ENCODE measurements at regions not wholly inside any gene's neighbourhood (a gene's known extent, or its start where the extent isn't known, plus 50 kb on each side); places are given as distances from the start of the nearest gene placed in this dataset.
"Not testable (repeated sequence)": the region's sequence is repeated elsewhere in the genome, so short reads cannot be mapped to it uniquely, and the experiment has no call there.

DNA sequence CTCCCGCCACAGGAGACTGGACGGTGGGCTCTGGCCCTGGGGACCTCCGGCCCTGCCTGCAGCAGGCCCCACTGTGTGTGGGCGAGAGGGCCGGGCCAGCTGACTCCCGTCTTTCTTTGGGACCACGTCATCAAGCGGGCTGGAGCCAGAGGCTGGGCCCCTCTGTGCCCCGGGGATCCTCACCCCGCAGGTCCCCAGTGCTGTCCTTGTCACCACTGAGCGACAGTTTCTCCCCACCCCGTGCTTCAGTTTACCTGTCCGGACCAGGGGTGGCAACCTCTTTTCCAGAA, 181.9 kb upstream of the ZNF469 start:
- DNase-seq (ENCODE audit: low read depth), result no peak

DNA sequence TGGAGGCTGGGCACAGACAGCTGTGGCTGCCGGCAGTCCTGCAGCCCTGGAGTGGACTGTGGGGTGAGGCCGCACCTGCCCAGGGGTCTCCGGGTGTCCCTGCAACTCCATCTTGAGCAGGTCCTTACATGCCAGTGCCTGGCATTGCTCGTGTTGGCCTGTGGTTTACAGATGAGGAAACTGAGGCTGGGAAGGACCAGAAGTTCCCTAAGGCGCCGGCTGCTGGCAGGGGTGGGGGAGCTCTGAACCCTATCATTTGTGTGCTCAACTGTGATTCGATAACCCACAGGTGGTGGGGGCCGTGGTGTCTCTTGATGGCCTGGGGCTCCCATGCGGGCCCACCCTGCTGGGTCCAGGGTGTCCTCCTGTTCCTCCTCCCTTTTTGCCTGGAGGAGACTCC, 181.1 kb upstream of the ZNF469 start:
- not testable (repeated sequence) for DNase-seq (ENCODE audit: low read depth)

DNA sequence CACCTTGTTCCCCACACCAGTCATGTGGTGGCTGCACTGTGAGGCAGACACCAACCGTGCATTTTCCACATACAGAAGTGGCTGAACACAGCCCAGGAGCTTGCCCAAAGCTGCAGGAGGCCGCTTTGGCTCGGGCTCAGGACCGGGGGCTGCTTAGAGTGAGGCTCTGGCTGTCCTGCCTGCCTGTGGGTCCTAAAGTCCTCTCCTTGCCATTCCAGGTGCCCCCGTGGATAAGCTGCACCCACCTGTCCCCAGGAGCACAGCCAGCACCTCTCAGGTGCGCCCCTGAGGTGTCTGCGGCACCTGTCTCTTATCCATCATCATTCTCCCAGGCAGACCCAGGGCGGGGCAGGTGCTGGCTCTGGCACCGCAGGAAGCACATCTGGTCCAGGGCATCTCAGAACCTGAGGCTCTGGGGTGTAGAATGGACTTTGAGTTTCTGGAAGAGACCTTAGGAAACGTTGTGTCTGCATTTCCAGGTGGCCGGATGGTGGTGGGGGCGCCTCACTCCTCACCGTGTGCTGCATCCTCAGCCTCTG, 180.5 kb upstream of the ZNF469 start:
- no peak for DNase-seq (ENCODE audit: low read depth)

DNA sequence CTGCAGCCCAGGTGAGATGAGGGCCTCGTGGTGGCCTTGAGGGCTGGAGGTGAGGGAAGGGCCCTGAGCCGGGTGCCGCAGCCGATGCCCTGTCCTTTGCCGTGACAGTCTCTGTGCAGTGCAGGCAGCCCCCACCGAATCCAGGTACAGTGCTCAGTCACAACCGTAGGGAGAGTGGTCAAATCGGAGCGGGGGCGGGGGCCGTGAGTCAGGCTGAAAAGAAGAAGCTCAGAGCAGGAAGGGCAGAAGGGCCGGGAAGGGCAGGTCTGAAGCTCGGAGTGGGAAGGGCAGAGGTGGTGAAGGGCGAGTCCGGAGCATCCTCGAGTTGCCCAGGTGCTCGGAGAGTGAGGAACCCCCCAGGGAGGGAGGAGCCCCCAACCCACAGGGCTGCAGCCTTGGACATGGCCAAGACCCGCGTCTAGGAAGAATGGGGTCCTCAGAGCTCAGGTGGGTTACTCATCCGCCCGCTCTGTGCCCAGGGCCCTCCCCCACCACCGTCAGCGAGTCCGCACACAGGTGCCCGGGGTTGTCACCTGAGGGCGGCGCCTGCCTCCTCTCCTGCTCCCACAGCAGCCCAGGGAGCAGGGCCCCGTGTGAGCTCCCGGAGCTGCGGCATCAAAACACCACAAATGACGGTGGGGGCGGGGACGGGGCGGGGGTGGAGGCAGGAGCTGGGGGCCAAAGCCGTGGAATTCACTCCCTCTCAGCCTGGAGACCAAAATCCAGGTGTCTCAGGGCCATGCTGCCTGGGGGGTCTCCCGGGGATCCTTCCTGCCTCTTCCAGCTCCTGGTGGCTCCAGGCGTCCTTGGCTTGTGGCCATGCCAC, 179.7 kb upstream of the ZNF469 start:
- not testable (repeated sequence) for DNase-seq (ENCODE audit: low read depth)

DNA sequence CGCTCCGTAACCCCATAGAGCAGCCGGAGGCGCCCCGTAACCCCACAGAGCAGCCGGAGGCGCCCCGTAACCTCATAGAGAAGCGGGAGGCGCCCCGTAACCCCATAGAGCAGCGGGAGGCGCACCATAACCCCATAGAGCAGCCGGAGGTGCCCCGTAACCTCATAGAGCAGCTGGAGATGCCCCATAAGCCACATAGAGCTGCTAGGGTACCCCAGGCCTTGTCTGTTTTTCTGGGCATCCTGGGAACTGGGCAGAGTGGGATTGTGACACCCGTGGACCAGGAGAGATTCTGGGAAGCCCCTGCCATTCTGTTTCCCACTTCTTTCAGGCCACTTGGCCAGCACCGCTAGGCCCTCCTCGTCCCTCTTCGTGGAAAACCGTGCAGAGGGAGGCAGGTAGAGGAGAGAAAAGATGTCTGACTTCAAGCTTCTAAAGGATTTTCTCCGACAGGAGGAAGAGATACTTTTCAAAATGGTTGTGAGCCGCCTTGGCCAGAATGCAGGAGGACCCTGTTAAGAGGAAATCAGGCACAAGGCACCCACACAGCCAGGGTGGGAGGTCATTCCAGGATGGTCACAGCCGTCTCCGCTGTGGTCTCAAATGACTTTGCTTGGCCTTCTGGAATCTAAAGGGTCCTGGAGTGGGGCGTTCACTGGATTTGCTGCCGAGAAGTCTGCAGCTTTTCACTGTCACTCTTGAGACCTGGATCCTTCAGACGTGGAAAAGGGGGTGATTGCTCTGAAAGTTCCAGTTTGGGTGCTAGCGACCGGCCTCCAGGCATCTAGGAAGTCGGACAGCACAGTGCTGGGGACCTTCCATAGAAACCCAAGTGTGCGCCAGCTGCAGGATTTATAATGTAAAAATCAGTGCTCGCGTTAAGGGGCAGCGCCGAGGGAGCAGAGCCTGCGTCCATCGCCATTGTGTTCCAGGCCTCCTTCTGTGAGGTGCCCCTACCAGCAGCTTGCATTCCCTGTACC, 178.3 kb upstream of the ZNF469 start:
- DNase-seq (ENCODE audit: low read depth), result not testable (repeated sequence)

DNA sequence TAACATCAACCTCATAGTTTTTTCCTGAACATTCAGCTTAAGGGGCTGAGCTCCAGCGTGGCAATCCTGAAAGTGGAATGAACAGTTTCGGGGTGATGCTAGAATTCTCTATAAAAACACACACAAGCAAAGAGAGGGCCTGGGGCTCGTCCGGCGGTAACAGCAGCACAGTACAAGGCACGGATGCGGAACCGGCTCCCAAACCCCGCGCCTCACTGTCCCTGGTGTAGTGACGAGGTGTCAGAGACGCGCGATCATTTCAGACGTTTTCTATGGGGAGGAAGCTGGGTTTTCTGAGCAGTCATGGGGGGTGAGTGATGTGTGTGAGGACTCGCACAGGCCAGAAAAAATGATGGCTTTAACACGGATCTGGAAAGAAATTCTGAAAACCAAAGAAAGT, 177.3 kb upstream of the ZNF469 start:
- not testable (repeated sequence) for DNase-seq (ENCODE audit: low read depth)

DNA sequence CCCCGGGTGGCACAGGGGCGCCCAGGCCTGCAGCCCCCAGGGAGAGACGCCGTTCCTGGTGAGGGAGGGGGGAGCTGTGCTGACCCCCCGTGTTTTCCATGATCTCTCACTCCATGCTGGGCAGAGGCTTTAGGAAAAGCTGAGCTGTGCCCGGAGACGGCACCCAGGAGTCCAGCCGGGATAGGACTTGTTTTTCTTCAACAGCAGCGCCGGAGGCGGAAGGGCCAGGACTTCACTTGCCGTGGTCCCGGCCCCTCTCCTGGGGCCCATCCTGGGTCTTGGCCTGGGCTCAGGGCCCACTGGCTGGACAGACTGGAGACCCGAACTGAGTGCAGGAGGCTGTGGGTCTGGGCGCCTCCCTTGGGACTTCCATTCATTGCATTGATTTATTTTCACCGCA, 176.8 kb upstream of the ZNF469 start:
- DNase-seq (ENCODE audit: low read depth), result not testable (repeated sequence)

DNA sequence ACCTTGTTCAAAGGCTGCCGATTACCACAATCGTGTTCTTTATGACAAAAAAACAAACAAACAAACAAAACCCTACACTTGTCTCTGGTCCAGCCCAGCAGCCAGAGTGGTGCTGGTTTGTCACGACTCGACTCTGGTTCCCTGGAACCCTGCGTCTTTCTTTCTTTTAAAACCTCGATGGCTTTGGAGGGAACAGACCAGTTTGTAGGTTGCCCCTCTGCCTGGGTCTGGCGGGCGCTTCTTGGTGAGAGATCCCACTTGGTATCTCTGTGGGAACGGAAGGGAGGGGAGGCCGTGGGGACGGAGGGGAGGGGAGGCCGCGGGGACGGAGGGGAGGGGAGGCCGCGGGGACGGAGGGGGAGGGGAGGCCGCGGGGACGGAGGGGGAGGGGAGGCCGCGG, 176.2 kb upstream of the ZNF469 start:
- DNase-seq (ENCODE audit: low read depth), result not testable (repeated sequence)

DNA sequence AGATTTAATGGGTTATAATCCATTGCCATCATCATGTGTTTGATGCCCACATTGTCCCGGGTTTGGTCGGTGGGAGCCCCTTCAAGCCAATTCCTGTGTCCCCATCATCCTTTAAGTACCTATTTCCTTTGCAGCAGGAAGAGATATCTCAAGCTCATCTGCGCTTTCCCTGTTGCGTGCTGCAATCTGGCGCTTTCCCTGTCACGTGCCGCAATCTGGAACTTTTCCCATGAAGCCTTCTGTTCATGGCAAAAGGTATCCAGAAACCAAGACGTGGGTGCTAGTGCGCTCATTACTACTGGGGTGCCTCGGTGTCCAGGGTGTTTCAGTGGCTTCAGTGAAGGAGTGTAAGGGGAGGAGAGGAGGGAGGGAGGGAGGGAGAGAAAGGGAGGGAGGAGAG, 174.6 kb upstream of the ZNF469 start:
- DNase-seq (ENCODE audit: low read depth), result no peak

DNA sequence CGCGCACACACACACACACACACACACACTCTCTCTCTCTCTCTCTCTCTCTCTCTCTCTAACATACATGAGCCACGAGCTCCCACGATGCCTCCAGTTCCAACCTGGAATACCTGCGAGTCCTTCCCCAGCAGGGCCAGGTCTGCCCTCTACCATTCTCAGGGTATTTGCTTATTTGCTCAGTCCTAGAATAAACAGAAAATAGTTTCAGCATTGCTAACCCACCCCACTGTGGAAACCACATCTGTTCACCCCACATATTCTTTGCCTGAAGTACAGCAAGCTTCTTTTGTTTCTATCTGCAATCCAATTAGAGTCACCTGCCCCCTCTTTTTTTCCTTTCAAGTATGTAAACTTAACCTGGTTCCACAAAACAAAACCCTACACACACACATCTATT, 174.0 kb upstream of the ZNF469 start:
- not testable (repeated sequence) for DNase-seq (ENCODE audit: low read depth)

DNA sequence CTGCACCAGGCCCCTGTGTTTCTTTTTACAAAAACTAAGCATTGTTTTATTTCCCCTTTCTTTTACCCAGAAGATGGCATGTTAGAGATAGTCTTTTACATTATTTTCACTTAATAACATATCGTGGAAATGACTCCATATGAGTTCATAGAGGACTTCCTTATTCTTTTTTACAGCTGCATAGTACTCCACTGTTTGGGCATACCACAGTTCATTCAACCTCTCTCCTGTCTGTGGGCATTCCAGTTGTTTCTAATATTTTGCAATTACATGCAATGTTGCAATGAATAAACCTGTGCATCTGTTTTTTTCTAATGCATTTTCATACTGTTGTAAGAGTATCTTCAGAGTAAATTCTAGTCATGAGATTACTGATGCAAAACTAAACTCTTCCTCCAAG, 173.2 kb upstream of the ZNF469 start:
- not testable (repeated sequence) for DNase-seq (ENCODE audit: low read depth)

DNA sequence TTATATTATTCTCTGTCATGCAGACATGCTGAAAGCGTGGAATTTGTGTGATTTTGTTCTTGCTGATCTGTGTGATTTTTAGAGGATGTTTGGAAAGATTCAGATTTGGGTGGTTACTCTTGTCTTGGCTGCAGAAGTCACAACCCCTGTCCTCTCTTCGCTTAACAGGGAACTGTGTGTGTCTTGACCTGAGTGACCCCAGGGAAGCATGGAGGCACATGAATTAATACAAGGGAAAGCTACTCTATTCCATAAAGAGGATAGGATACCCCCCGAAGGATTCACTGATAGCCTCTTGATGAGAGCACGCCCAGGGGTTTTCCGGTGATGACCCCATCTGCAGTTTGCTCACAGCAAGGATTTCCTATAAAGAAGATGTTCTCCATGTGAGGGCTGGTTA, 168.8 kb upstream of the ZNF469 start:
- DNase-seq (ENCODE audit: low read depth), result not testable (repeated sequence)

DNA sequence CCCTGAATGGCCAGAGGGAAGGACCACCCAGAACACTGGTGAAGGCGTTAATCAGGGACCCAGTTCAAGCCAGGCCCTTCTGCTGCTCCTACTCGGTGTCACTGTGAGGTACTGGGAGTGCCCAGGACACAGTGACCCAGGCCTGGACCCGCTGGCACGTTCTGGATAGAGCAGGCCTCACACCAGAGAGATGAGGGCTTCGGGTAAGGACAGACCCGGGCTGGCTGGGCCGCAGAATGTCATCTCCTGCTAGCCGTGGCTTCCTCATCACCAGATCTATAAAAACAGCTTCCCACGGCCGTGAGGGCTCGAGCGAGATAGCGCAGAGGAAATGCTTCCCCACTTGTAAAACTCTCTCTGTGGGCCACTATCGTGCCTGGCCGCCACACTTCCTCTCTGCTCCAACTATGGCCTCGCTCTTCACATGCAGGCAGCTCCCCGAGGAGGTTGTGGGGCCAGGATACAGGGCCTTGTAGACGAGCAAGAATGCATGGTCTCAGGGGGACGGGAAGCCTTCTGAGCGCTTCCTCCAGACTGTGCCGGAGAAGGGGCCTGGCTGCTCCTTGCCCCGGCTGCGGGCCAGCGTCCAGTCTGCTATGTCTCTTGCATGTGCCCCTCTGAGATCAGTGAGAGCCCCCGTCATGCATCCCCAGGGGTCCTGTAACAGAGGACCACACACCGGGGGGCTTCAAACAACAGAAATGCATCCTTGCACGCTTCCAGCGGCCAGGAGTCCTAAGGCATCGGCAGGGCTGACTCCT, 161.6 kb upstream of the ZNF469 start:
- not testable (repeated sequence) for DNase-seq (ENCODE audit: low read depth)

DNA sequence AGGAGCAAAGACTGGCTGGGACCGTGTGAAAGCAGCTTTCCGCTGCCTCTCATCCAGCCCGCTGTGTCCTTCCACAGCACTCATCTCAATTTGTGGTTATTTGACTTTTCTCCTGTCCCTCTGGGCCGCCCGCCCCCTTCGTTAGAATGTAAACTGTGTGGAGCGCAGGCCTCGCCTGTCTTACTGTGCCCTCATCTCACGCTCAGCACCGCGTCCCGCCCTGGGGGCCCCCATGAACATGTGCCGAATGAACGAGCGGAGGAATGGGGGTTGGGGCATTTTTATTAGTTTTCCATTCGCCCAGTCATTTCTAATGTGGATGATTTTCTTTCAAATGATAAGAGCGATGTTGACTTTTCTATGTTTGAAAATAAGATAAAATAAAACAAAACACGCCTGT, 159.1 kb upstream of the ZNF469 start:
- DNase-seq (ENCODE audit: low read depth), result not testable (repeated sequence)

DNA sequence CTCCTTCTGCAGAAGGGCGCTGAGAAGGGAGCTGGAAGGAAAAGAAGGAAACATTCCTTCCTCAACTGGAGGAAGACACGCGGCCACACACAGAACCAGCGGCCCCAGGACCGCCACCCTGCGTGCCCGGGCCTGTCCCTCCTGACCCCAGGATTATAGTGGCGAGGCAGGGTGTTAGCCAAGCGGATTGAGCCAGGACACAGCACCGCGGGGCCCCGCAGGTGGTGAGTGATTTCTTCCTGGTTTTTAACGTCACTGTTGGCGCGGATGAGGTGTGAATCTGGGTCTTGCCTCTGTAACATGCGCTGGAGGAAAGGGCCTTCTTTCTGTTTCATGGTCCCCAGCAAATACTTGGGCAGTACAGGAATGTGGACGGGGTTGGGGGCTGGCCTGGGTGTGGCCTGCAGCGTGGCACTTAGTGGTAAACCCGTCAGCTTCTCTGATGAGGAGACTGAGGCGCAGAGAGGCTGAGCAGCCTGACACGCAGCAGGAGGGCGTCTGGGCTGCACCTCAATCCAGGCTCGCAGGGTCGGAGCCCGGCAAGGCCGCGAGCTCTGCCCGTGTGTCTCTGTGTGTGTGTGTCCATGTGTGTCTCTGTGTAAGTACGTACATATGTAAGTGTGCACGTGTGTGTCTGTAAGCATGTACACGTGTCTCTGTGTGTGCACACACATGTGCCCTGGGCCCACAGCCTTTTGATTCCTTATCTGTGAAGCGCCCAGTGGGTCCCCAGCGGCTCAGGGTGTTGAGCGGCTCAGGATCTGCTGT, 158.4 kb upstream of the ZNF469 start:
- DNase-seq (ENCODE audit: low read depth), result not testable (repeated sequence)

DNA sequence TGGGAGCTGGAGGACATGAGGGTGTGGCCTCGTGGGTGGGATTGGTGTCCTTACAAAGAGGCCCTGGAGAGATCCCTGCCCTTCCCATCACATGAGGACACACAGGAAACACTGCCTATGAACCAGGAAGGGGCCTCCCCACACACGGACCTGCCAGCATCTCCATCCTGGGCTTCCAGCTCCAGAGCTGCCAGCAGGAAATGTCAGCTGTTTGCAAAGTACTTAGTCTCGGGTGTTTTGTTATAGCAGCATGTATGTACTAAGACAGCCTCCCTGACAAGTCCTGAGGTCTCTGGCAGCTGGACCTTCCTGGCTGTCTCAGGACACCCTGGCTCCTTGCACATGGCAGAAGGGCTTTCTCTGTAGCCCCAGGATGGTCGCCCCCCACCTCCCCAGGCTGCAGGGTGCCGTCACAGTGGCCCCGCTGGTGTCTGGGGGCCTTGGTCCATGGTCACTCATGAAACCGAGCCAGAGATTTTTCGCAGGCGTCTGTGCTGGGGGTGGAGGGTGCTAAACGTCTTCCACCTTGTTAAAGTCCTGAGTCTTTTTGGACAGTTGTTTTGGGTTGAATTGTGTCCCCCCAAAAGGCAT, 157.0 kb upstream of the ZNF469 start:
- not testable (repeated sequence) for DNase-seq (ENCODE audit: low read depth)

DNA sequence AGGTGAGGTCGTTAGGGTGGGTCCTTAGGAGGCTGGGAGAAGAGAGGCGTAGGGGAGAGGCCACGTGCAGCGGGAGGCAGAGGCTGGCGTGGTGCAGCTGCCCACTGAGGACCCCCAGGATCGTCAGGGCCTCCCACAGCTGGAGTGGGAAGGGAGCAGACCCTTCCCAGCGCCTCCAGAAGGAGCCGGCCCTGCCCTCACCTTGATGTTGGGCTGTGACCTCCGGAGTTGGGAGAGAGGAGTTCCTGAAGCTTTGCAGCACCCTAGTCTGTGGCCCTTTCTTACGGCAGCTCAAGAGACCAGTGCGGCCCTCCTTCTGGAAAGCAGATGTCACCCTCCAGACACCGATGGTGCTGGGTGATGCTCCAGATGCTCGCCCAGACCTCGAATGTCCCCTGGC, 156.5 kb upstream of the ZNF469 start:
- not testable (repeated sequence) for DNase-seq (ENCODE audit: low read depth)

DNA sequence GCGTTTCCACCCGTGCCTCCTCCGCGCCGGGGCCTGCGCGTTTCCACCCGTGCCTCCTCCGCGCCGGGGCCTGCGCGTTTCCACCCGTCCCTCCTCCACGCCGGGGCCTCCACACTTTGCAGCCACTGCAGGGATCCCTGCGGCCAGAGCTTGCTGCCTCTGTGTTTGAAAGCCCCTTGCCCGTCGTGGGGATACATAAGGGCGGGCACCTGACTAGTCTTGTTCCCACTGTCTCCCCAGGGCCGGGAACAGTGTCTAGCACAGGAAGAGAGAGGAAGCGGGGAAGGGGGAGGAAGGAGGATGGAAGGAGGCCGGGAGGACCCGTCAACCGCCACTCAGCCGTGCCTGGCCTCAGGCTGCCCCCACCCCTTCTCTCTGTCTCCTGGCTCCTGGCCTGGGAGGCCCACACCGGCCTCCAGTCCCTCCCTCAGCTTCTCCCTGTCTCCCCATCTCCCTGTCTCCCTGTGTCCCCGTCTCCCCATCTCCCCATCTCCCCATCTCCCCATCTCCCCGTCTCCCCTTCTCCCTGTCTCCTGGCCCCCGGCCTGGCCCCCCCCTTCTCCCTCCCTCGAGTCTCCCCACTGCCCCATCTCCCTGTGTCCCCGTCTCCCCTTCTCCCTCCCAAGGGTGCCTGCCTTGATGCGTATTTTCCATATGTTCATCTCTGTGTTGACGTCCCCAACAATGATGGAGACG, 155.6 kb upstream of the ZNF469 start:
- DNase-seq (ENCODE audit: low read depth), result not testable (repeated sequence)

DNA sequence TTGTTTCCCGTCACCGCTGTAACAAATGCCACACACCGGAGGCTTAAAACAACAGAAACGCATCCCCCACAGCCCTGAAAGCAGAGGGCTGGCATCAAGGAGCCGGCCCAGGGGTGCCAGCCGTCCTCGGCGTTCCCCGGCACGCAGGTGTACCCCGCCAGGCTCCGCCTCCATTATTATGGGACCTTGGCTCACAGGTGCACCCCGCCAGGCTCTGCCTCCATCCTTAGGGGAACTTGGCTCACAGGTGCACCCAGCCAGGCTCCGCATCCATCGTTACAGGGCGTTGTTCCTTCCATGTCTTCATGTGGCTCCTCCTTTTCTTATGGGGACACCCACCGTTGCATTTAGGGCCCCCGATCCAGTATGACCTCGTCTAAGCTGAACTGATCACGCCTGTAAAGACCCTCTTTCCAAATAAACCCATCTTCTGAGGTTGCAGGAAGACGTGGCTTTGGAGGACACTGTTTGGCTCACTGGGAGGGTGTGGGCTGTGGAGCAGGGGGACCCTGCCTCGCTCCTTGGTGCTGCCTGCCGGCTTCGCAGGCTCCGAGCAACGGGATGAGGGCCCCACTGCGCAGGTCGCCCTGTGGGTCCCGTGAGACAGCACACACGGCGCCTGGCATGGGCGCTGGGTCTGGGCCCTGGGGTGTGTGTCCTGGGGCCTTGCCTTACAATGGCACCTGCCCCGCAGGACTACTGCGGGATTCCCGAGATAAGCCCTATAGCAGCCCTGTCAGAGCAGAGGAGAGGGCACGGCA, 154.9 kb upstream of the ZNF469 start:
- DNase-seq (ENCODE audit: low read depth), result not testable (repeated sequence)
